Skeletal muscle cell (primary cell): ENCODE measurements at regions not wholly inside any gene's neighbourhood (a gene's known extent, or its start where the extent isn't known, plus 50 kb on each side); places are given as distances from the start of the nearest gene placed in this dataset.
"Not testable (repeated sequence)": the region's sequence is repeated elsewhere in the genome, so short reads cannot be mapped to it uniquely, and the experiment has no call there.

Experiments used
- DNase-seq: peaks from one replicate; pipeline ENCODE4 v3.0.0-alpha.2; 2010; ENCODE audit warnings: low read depth
- H3K4me3 ChIP-seq: 2 replicates; pipeline ENCODE4 v1.5.1; 2011; ENCODE audit warnings: low read depth, mild to moderate bottlenecking, control low read depth, low read length, moderate library complexity

DNA sequence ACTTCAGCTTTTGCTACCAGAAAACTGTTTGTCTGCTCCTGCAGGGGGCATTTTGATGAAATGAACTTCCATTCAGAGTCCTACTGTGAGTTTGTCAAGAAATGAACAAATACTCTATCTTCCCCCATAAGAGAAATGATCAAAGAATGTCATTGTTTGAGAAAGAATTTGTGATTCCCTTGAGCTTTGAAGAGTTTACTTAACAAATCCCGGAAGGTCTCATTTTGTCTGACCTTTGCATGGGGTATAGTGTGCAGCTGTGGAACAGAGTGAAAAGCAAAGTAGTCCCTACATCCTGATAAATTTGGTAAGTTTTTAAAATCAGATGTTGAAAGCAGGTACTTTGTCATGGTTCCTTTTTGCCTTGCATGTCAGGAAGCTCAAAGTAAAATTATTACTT, 178.0 kb downstream of the ABCC12 start:
- H3K4me3 ChIP-seq, result no peak overlapping the region
- DNase-seq, result no peak

DNA sequence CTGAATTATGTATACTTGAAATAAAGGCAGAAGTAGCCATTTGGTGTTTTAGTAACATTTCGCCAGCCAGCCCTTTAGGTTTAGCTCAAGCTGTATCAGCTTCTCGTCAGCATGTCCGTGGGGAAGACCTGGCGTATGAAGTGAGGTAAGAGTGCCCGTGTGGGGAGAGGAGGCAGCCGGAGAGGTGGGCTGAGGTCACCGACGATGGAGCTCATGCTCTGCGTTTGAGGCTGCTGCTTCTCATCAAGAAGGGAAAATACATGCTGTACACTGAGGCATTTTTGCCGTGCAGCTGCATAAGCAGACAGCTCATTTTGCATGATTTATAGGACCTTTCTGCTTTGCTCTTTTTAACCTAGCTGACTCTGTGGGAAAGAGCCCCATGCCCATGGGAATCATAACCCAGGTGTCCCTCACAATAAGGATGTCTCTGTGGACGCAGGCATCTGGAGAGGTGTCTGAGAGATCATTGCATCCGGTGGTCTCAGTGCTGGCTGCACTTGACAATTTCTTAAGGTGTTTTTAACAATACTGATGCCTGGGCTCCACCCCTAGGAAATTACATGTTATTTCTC, 179.1 kb downstream of the ABCC12 start:
- H3K4me3 ChIP-seq, result no peak overlapping the region
- DNase-seq, result no peak

DNA sequence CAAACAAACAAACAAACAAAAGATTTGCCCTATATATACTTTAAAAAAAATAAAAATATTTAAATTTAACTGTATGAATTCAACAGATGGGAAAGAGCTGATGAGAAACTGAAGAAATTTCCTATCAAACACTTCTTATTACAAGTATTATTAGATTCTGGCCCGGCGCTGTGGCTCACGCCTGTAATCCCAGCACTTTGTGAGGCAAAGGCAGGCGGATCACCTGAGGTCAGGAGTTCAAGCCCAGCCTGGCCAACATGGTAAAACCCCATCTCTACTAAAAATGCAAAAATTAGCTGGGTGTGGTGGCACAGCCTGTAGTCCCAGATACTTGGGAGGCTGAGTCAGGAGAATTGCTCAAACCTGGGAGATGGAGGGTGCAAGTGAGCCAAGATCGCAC, 180.8 kb downstream of the ABCC12 start:
- DNase-seq, H3K4me3 ChIP-seq: not testable (repeated sequence)

DNA sequence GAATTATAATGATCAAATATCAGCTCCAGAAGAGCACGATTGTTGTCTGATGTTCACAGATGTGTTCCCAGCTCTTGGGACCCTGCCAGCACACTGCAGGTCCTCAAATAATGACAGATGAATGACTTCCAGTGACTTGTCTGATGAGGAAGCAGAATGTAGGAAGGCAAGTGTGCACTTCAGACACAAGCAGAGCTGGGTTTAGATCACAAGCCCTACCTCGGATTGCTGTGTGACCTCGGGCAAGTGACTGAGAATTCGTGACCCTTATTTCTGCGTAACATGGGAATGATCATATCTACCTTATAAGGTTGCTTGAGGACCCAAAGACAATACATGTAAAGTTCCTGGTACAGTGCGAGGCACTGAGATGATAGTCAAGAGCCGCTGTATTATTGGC, 182.2 kb downstream of the ABCC12 start:
- no peak for DNase-seq
- no peak overlapping the region for H3K4me3 ChIP-seq

DNA sequence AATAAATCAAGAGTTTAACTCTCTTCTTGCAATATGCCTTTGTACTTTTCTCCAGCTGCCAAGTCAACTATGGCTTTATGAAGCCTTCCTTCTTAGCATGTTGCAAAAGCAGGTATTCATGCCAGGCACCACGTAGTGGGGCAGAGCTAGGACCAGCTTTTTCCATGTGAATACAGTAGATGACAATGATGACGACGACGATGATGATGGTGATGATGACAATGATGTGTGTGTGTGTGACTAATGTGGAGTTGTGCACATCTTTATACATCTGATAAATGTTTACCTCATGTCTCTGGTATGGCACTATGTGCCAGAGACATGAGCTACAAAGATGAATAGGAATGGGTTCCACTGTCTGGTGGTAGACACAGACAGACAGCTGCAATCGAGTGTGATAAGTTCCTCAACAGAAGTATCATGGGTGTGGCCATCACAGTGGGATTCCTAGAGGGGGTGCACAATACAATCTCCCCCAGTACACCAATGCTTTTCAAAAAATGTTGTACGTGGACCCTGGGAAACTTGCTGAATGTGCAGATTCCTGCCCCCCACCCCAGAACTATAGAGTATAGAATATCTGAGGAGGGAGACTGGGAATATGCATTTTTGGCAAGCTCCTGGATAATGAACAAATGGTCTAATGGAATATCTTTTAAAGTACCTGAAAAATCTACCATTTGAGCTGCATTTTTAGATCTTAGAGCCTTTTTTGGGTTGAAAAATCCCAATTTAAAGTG, 183.4 kb downstream of the ABCC12 start:
- H3K4me3 ChIP-seq, result no peak overlapping the region
- no peak for DNase-seq

DNA sequence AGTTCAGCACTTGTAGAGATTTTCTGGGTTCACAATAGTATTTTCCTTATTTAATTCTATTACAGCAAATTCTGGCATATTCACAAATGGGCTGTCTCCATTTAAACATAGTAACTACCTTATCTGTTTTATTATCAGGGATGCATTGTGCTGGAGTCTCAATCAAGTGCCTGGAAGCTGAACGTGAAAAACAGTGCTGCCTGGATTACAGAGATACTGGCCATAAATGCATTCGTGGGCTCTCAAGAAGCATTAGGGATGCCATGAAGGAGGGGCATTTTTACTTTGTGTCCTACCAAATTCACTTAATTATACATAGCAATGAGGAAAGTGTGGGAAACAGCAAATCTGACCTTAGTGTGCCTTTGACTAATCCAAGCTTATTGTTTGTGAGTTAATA, 184.6 kb downstream of the ABCC12 start:
- DNase-seq, result no peak
- H3K4me3 ChIP-seq, result no peak overlapping the region

DNA sequence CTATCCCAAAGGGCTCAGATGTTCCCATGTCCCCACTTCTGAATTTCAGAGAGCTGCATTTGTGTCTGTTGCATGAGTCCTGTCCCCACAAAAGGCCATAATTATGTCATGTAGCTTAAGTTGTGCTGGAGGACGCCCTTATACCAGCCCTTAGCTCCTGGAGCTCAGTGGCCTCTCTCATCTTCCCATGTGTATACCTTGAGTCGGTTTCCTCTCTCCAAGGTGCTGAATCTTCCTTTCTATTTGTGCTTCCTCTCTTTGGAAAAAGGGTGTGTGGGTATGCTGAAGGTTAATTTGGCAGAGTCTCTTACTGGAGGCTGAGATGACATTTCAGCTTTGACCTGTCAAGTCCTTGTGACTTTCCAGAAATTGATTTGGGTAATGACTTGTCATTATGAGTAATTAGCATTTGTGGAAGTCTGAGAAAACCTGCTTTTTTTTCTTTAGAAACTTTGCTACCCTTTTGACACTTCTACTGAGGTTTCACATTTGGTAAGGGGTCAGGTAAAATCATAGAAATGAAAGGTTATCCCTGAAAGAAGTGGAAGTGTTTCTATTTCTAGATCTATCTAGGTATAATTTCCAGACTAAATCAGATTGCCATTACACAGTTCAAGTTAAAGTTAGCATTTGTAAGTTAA, 185.4 kb downstream of the ABCC12 start:
- DNase-seq, result no peak

DNA sequence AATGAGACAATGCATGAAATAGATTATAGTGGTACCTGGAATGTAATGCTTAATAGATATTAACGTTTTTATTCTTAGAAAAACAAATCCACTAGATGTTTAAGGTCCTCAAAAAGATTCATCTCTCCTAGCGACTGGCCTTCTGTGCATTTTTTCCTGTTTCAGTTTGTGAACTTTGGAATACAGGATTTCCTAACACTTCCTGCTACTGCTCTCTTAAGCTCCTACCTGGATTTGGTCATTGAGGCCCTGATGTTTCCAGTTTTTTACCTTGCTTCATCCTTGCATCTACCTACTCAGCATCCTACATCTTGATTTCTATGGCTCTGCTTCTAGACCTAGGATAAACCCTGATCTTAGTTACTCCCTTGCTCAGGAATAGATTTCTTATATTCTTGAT, 188.4 kb downstream of the ABCC12 start:
- no peak for DNase-seq
- no peak overlapping the region for H3K4me3 ChIP-seq

More for the DNA sequence above, 185.4 kb downstream of the ABCC12 start:
- H3K4me3 ChIP-seq, result no peak overlapping the region

DNA sequence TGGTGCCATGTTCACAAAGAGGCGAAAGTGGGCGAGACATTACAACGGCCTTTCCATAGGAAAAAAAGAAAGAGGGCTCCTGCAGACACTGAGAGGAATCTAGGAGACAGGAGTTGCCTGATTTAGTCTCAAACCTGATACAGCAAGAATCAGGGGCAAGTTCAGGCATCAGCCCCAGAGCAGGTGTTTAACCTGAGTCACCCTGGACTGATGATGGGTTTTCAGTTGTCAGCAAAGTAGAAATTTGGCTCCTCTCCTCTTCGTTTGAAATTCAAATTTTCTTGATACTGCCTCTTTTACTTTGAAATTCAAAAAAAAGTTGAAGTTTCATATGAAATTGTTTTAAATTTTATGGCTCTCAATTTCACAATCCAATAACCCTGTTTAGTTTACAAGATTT, 189.5 kb downstream of the ABCC12 start:
- H3K4me3 ChIP-seq, result no peak overlapping the region
- no peak for DNase-seq

DNA sequence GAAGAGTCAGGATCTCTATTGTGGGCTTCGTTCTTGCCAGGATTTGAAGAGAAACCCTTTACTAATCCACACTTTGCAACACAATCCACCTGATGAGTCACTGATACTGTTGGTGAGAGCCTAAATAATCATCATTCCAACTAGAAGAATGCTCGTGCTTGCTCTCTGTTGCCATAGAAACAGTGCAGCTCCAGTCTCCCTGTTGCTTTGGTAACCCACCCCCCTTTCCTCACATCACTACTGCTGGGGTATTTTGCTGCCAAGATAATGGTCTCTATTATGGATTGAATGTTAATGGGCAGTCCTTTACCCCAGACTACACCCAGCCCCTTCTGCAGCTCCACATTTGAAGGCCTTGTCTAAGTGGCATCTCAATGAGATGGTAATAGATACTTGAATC, 190.4 kb downstream of the ABCC12 start:
- H3K4me3 ChIP-seq, result no peak overlapping the region
- no peak for DNase-seq

DNA sequence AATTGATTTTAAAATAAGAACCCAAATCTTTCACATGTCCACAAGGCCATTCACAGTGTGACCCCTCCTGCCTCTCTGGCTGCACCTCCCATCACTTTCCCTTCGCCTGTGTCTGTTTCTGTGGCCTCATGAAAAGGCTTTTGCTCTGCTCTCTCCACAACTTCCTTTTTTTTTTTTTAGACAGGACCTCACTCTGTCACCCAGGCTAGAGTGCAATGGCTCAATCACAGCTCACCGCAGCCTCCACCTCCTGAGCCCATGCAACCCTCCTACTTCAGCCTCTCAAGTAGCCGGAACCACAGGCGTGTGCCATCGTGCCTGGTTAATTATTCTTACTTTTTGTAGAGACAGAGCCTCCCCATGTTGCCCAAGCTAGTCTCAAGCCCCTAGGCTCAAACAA, 197.1 kb downstream of the ABCC12 start:
- DNase-seq, result no peak

DNA sequence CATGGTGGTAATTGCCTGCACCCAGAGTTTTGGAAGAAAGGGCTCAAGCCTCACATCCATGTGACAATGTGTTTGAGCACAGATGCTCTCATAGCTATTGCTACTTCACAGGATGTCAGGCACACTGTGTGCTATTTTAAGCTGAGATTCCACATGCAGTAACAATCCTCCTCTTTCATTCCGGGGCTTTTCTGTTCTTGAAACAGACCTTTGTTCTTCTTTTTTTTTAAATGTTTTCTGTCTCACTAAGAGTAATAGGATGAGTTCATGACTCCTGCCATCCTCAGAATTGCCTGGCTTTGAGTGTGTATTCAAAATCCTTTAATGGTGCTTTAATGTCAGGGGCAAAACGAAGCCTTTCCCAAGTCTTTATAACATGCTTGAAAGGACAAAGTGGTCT, 198.9 kb downstream of the ABCC12 start:
- DNase-seq, result no peak
- H3K4me3 ChIP-seq, result no peak overlapping the region

More for the DNA sequence above, 197.1 kb downstream of the ABCC12 start:
- no peak overlapping the region for H3K4me3 ChIP-seq

DNA sequence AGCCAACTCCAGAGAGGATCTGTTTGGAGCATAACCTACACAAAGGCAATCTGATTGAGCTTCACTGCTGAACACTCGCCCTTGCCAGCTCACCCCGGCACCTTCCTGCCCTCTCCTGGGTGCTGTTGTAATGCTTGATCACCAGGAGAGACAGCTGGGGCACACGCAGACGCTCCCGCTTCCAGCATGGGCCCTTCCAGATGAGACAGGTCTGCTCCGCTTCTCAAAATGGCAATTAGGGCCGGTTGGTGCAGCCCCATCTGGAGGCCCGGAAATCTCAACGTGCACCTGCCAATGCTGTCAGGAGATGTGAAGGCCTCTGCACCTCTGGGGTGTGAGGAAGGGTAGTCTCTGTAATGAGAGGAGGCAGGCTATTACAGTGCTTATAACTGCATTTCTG, 206.1 kb downstream of the ABCC12 start:
- DNase-seq, result no peak
- H3K4me3 ChIP-seq, result no peak overlapping the region

DNA sequence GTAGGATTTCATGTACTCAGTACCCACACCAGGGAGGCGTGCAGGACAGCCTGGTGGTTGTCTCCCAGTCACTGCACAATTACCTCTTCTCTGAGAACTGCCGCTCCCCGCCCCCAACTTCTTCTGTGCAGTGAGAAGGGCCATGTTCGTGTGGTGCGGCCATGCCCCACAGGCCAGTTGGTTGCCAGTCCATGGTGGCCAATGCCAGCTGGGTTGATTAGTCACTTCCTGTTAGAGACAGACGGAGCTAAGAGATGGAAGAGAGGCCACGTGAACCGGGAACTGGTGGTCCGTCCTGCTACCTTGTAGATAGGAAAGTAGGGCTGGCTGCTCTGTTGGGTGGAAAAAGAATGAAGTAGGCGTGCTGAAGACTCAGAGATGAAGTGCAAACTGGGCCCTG, 206.5 kb downstream of the ABCC12 start:
- no peak for DNase-seq
- no peak overlapping the region for H3K4me3 ChIP-seq

DNA sequence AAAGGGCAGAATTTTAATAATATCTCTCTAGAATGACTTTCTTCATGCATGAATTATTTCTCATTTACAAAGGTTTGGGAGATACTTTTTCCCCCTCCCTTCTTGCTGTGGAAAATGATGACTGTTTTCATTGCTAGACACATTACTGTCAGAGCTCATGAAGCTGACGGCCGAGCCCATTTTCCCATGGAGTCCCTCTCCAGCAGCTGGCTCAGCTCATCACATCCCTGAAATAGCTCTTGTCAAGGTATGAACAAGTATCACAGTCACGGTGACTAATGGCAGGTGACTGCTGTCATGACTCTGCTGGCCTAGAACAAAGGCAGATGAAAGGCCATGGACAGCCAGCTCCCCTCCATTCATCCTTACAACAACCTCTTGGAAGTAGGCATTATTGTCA, 208.1 kb downstream of the ABCC12 start:
- no peak overlapping the region for H3K4me3 ChIP-seq
- DNase-seq, result no peak

DNA sequence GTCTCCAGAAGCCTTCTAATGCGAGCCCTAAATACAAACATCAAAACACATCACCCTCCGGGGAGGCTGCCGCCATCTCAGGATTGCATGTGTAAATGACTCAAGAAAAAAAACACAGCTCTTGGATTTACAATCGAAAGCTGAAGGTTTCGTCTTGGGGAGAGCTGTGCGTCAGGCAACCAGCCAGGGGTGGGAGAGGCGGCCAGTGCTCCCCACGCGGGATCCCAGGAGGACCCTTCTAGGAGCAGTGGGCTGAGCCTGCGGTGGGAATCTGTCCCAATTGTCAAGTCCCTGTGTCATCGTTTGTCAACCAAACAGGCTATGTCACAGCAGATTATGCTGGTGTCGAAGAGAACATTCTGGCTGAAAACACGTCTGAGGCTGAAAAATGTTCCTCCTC, 209.7 kb downstream of the ABCC12 start:
- H3K4me3 ChIP-seq, result no peak overlapping the region
- DNase-seq, result no peak

DNA sequence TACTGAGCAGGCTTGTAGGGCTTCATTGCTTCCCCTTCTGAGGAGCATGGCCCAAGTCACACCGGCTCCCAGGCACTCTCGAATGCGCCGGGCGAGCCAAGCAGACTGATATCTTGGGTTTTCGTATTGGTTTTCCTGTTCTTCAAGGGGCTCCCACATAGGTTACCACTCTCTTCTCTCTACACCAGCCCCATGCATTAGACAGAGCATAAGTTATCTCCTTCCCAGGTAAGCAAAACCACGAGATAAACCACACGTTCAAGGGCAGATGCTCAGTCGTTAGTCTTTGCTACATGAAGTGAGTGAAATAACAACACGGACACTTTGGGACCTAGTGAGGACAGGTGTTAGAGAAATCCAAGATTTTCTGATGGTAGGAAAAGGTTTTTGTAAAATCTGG, 211.2 kb downstream of the ABCC12 start:
- no peak overlapping the region for H3K4me3 ChIP-seq
- DNase-seq, result no peak

DNA sequence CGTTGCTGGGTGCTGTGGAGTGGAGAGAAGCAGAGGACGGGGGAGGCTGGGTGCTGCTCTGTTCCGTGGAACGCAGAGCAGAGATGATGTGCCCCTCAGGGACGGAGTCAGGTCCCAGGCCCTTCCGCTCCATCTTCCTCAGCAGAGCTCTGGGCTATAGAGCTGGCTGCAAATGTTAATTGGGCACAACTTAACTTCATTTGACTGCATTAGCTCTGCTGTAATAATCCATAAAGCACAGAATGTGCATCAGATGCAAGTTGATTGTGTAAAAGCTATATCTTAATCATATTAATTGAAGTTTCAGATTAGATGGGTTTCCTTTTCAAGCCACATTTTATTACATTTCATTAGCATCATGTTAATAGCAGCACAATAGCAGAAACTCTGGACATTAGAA, 212.6 kb downstream of the ABCC12 start:
- H3K4me3 ChIP-seq, result no peak overlapping the region
- no peak for DNase-seq

DNA sequence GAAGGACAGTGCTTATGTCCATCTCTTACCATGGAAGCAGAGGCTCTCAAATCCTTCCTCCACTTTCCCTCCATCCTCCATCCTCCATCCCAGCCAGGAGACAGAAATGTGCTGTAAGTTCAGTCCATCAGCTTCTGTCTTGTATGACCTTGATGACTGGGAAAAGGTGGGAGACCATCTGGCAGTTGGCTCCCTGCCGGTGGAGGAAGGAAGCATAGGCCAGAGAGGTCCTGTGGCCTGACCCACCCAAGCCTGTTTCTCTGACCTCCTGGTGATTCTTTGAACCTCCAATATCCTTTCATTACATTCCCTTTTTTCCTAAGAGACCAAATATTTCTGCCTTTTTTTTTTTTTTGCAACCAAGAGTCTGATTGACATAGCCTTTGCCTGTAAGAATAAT, 215.3 kb downstream of the ABCC12 start:
- no peak overlapping the region for H3K4me3 ChIP-seq
- no peak for DNase-seq

DNA sequence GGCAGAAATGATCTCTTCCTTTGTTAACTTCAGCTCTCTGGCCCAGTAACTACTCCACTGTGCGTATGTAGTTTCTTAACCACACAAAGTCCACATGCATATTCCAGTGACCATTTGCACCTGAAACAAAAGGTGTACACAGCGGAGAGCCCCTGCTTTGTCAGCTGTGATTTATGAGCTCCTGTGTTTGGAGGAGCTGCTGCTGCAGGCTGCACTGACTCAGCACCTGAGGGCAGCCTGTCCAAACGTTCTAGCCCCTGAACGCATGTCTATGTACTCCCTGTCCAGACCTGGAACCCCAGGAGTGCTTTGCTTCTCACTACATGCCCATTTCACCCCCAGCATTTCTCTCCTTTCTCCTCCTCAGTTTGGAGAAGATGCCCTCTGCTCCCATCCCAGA, 216.1 kb downstream of the ABCC12 start:
- no peak overlapping the region for H3K4me3 ChIP-seq
- DNase-seq, result no peak

DNA sequence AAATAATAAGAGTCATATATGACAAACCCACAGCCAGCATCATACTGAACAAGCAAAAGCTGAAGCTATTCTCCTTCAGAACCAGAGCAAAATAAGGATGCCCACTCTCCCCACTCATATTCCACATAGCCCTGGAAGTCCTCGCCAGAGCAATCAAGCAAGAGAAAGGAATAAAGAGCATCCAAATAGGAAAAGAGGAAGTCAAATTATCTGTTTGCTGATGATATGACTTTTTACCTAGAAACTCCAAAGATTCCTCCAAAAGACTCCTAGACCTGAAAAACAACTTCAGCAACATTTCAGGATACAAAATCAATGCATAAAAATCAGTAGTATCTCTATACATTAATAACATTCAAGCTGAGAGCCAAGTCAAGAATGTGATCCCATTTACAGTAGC, 217.5 kb downstream of the ABCC12 start:
- DNase-seq, result no peak
- H3K4me3 ChIP-seq, result no peak overlapping the region
